ENCODE measurements at regions not wholly inside any gene's neighbourhood (a gene's known extent, or its start where the extent isn't known, plus 50 kb on each side); places are given as distances from the start of the nearest gene placed in this dataset.

- Mint-ChIP-seq H3K36me3 (ENCODE audit: unreplicated experiment) (no peaks in the 10 kb centered on the region), H3K27me3 (ENCODE audit: unreplicated experiment) (no peaks in the 10 kb centered on the region), H3K9me3 (ENCODE audit: unreplicated experiment) (no peaks in the 10 kb centered on the region), H3K27ac (ENCODE audit: unreplicated experiment) (no peak overlapping the region), H3K4me3 (ENCODE audit: unreplicated experiment) (no peak overlapping the region), H3K4me1 (ENCODE audit: low read depth, unreplicated experiment) (no peaks in the 10 kb centered on the region)
- TF ChIP-seq CTCF (IDR thresholded peaks at IDR 0.05; ENCODE audit: partially characterized antibody, unreplicated experiment) = no peak
- no peak for DNase-seq
Observed at GRCh38 chr3:84175449-84175848, 783.3 kb upstream of the CADM2 start.

- Mint-ChIP-seq H3K36me3 (ENCODE audit: unreplicated experiment) (no peaks in the 10 kb centered on the region), H3K27ac (ENCODE audit: unreplicated experiment) (no peak overlapping the region), H3K9me3 (ENCODE audit: unreplicated experiment) (no peaks in the 10 kb centered on the region), H3K4me3 (ENCODE audit: unreplicated experiment) (no peak overlapping the region), H3K4me1 (ENCODE audit: low read depth, unreplicated experiment) (no peaks in the 10 kb centered on the region), H3K27me3 (ENCODE audit: unreplicated experiment) (no peaks in the 10 kb centered on the region)
- DNase-seq = no peak
- TF ChIP-seq CTCF (IDR thresholded peaks at IDR 0.05; ENCODE audit: partially characterized antibody, unreplicated experiment) = no peak
Observed at GRCh38 chr3:84184937-84185336, 773.9 kb upstream of the CADM2 start.

- H3K36me3 Mint-ChIP-seq (ENCODE audit: unreplicated experiment) = peaks cover 7% of the 10 kb centered on the region
- H3K4me1 Mint-ChIP-seq (ENCODE audit: low read depth, unreplicated experiment) = no peaks in the 10 kb centered on the region
- no peak for TF ChIP-seq CTCF (IDR thresholded peaks at IDR 0.05; ENCODE audit: partially characterized antibody, unreplicated experiment)
- H3K9me3 Mint-ChIP-seq (ENCODE audit: unreplicated experiment) = peaks cover 6% of the 10 kb centered on the region
- no peak overlapping the region for H3K27ac Mint-ChIP-seq (ENCODE audit: unreplicated experiment)
- H3K27me3 Mint-ChIP-seq (ENCODE audit: unreplicated experiment) = peaks cover 1% of the 10 kb centered on the region
- DNase-seq = no peak
- no peak overlapping the region for H3K4me3 Mint-ChIP-seq (ENCODE audit: unreplicated experiment)
Observed at GRCh38 chr3:84194029-84194428, 764.8 kb upstream of the CADM2 start.

- Mint-ChIP-seq H3K9me3 (ENCODE audit: unreplicated experiment) (peaks cover 1% of the 10 kb centered on the region), H3K27me3 (ENCODE audit: unreplicated experiment) (no peaks in the 10 kb centered on the region), H3K4me3 (ENCODE audit: unreplicated experiment) (no peak overlapping the region), H3K36me3 (ENCODE audit: unreplicated experiment) (no peaks in the 10 kb centered on the region), H3K4me1 (ENCODE audit: low read depth, unreplicated experiment) (no peaks in the 10 kb centered on the region), H3K27ac (ENCODE audit: unreplicated experiment) (no peak overlapping the region)
- no peak for TF ChIP-seq CTCF (IDR thresholded peaks at IDR 0.05; ENCODE audit: partially characterized antibody, unreplicated experiment)
- no peak for DNase-seq
Observed at GRCh38 chr3:84209474-84209873, 749.3 kb upstream of the CADM2 start.

GRCh38 chr3:84223512-84223911 is 735.3 kb upstream of the CADM2 start:
- H3K4me3 Mint-ChIP-seq (ENCODE audit: unreplicated experiment) = no peak overlapping the region
- no peak for DNase-seq
- peaks cover 7% of the 10 kb centered on the region for H3K9me3 Mint-ChIP-seq (ENCODE audit: unreplicated experiment)
- no peaks in the 10 kb centered on the region for H3K4me1 Mint-ChIP-seq (ENCODE audit: low read depth, unreplicated experiment)
- peaks cover 24% of the 10 kb centered on the region for H3K36me3 Mint-ChIP-seq (ENCODE audit: unreplicated experiment)
- no peak overlapping the region for H3K27ac Mint-ChIP-seq (ENCODE audit: unreplicated experiment)
- H3K27me3 Mint-ChIP-seq (ENCODE audit: unreplicated experiment) = no peaks in the 10 kb centered on the region
- TF ChIP-seq CTCF (IDR thresholded peaks at IDR 0.05; ENCODE audit: partially characterized antibody, unreplicated experiment) = no peak
